VCaP (cell line): ENCODE measurements at regions not wholly inside any gene's neighbourhood (a gene's known extent, or its start where the extent isn't known, plus 50 kb on each side); places are given as distances from the start of the nearest gene placed in this dataset.
"Not testable (repeated sequence)": the region's sequence is repeated elsewhere in the genome, so short reads cannot be mapped to it uniquely, and the experiment has no call there.

Experiments used
- H3K27ac ChIP-seq: fragments of 450-650 bp; 2 replicates; pipeline ENCODE4 v1.5.1; 2017
- TF ChIP-seq, protein P1 (sequence below): fragments of 450-650 bp; conservative IDR thresholded peaks from 2 replicates; pipeline ENCODE4 v1.5.1; 2017; ENCODE audit warnings: mild to moderate bottlenecking, moderate library complexity

DNA sequence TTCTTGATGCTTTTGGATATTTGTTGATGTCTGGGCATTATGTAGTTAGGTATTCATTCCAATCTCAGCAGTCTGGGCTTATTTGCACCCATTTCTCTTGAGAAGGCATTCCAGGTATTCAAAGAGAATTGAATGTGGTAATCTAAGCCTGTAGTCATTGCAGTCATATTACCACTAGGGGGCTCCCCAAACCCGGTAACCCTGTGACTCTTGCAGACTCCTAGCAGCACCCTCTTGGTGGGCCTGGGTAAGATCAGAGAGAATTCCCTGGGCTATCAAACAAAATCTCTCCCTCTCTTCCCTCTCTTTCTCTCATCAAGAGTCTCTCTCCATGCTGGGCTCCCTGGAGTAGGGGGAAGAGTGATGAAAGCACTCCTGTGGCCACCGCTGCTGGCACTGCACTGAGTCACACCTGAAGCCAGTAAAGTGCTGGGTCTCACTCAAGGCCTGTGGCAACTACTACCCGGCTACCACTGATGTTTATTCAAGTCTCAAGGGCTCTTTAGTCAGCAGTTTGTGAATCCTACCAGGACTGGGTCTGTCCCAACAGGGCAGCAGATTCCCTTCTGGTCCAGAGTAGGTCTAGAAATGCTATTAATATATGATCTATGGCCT is 187.7 kb upstream of the NUDT10 start:
- no peak overlapping the region for H3K27ac ChIP-seq
- TF ChIP-seq, protein P1, sequence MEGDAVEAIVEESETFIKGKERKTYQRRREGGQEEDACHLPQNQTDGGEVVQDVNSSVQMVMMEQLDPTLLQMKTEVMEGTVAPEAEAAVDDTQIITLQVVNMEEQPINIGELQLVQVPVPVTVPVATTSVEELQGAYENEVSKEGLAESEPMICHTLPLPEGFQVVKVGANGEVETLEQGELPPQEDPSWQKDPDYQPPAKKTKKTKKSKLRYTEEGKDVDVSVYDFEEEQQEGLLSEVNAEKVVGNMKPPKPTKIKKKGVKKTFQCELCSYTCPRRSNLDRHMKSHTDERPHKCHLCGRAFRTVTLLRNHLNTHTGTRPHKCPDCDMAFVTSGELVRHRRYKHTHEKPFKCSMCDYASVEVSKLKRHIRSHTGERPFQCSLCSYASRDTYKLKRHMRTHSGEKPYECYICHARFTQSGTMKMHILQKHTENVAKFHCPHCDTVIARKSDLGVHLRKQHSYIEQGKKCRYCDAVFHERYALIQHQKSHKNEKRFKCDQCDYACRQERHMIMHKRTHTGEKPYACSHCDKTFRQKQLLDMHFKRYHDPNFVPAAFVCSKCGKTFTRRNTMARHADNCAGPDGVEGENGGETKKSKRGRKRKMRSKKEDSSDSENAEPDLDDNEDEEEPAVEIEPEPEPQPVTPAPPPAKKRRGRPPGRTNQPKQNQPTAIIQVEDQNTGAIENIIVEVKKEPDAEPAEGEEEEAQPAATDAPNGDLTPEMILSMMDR = peak; percentile 64

DNA sequence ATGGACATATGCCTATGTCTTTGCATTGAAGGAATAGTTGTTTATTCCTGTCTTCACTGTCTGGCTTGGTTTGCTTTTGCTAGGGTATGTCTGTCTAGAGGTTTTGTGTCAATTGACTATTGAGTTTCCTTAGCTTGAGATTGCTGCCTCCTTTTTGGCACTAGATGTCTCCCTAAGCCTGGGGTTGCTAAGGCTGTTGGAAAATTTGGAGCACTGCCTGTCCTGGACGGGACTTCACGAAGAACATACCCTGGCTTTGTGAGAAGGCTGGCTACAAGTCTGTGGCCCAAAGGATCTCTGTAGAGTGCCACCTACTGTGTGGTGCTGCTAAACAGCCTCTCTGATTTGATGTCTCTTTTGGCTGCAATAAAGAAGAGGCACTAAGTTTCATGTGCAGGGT is 183.8 kb upstream of the NUDT10 start:
- TF ChIP-seq, protein P1 = peak; percentile 56

DNA sequence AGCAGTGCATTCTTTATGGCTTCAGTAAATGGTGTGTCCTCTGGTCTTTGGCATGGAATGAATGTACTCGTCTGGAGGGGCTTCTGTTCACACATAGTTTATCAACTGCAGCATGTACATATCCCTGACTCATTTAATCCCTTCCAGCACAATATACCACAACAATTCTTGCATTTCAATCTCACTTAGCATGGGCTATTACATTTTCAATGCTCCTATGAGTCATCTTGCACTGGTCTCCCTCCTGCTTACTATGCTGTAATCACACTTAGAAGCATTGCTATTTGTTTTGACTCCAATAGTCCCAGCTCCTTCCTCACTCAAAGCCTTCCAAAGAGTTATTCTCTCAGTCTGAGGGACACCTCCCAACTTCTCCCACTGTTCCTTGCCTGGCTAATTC is 180.9 kb upstream of the NUDT10 start:
- TF ChIP-seq, protein P1 = no peak
- H3K27ac ChIP-seq = no peak overlapping the region

More for the DNA sequence above, 183.8 kb upstream of the NUDT10 start:
- no peak overlapping the region for H3K27ac ChIP-seq

DNA sequence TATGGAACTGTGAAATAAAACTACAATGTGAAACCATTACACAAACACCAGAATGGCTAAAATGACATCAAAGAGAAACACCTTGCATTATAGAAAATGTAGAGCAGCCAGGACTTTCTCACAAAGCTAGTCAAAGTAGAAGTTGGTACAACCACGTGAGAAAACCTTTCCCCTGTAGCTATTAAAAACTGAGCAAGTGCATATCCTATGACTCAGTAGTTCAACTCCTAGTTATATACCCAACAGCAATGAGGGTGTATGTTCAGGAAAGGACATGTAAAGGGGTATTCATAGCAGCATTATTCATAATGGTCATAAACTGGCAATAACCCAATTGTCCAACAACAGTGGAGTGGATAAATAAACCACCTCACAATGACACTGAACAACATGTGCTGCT is 177.5 kb upstream of the NUDT10 start:
- no peak overlapping the region for H3K27ac ChIP-seq
- TF ChIP-seq, protein P1 = no peak

DNA sequence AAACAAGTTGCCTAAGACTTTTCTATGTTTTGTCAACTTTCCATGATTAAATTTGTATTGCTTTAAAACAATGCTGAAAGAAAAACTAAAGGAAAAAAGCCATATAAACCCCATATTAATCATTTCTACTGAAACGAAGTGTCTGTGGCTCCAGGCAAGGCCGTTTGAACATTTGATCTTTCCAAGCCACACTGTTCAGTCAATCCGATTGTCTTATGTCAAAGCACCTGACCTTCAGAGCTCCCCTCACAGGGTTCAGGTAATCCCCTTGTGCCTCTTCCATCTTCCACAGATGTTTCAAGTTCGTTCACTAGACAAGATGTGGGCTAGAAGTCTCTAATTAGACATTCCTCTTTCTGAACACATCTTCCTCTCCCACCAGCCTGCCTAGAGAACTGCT is 177.1 kb upstream of the NUDT10 start:
- TF ChIP-seq, protein P1 = no peak
- no peak overlapping the region for H3K27ac ChIP-seq

DNA sequence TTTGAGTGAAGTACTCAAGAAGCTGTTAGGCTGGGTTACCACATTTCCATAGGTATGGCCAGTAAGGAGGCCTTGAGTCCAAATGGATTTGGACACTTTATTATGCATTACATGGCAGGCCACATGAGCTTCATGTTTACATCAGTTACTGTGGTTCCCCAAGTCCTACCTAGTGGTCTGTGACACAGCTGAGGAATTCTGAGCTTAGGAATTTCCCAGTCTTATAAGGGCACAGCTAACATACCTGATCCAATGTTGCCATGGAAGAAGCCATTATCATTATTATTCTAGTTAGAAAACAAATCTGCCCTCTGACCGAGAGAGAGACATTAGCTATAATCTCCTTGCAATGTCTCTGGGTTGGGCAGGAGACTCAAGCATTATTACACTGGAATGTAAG is 174.4 kb upstream of the NUDT10 start:
- no peak overlapping the region for H3K27ac ChIP-seq
- TF ChIP-seq, protein P1 = no peak

DNA sequence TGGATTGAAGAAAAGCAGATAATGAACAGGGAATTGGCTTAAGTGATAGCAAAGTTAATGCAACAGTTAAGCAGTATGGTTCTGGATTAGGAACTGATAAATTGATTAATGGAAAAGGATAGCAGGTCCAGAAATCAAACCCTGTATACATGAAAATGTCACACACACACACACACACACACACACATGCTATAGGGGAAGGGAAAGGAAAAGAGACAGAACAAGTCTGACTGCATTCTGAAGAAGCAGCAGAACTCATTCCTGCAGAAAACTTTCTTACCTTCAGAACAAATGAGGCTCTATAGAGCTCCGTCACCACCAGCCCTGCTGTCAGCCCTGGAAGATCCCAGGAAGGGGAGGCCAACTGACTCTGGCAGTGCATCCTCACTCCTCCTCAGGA is 173.2 kb upstream of the NUDT10 start:
- not testable (repeated sequence) for H3K27ac ChIP-seq

DNA sequence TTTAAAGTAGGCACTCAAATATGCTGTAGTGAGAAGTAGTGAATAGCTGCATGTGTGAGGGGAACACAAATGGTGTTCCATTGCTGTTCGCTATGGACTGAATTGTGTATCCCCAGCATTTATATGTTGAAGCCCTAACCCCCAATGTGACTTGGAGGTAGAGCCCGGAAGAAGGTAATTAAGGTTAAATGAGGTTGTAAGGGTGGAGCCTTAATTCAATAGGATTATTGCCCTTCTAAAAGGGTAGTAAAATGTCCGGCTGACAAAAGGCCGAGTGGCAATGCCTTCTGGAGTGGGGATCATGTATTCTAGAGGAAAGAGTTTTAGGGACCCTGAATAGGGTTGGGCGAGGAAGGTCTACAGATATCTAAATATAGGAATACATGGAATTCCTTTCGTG is 168.9 kb upstream of the NUDT10 start:
- H3K27ac ChIP-seq = no peak overlapping the region
- TF ChIP-seq, protein P1 = no peak

DNA sequence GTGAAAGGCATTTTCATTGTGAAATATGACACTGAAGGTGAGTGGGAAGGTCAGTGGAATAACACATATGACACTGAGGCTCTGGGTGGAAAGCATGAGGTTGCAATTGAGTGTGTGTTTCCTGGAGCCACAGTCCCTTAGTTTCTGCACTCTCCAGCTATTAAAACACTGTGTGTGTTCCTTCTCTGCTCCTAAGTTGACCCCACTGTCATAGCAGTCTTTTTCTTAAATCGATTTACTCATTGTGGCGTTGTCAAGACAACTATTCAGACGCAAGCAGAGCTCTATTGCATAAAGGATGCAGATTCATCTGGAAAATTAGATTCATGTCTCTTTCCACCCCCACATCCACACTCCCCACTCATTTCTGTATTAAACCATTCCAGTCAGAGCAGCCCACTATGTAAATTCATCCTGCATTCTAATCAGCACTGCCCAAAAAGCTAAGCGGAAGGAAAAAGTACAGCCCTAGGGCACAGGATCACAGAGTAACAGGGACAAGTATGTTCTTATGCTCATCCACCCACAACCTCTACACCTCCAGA is 154.2 kb upstream of the NUDT10 start:
- H3K27ac ChIP-seq = not testable (repeated sequence)

DNA sequence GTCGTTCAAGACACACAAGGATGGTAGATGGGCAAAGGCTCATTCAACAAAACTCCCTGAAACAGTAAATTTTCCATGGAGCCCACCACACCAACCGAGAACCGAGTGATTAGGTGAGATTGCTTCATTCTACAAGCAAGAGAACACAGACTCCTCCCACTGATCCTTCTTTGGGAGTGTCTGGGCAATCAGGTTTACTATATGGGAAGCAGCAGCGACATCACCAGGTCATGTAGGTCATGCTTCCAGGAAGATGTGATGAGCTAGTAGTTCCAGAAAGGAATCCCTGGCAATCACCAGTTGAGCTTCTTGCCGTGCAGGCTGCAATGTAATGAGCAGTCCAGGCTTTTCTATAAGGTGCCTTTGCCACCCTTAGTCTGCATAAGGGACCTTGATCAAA is 152.8 kb upstream of the NUDT10 start:
- not testable (repeated sequence) for H3K27ac ChIP-seq
